Kidney glomerular epithelial cell (primary cell): ENCODE measurements at regions not wholly inside any gene's neighbourhood (a gene's known extent, or its start where the extent isn't known, plus 50 kb on each side); places are given as distances from the start of the nearest gene placed in this dataset.
A peak's percentile ranks its signal among the peaks of the same experiment; 100 is the strongest.

Source experiments
- DNase-seq: peaks from one replicate; lab custom pipeline; 2025; lab: John Stamatoyannopoulos, UW

DNA sequence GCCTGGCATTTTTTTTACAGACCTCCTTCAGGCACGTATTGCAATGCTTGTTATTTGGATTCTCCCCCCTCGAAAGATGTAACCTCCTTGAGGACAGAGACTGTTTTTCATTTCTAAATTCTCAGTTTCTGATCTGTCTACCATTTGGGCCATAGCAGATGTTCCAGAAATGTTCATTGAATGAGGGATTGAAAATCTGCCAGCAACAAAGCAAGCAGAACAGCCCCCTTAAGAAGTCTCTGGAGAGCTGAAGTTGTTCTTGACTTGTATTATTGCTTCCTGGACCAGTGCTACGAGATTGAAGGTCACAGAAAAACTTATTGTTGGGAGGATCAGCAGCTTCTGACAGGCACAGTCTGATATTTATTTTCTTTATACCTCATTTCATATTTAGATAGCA, 355.5 kb downstream of the EPHA4 start:
- no peak for DNase-seq

DNA sequence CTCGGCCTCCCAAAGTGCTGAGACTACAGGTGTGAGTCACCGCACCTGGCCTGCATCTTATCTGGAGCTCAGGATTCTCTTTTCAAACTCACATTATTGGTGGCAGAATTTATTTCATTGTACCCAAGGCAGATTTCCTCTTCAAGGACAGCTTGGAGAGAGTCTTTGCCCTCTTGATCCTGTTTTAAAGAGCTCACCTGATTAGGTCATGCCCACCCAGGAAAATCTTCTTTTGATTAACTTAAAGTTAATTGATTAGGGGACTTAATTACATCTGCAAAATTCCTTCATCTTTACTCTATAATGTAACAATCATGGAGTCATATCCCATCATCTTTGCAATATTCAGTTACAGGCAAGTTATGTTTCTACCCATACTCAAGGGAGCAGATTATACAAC, 346.4 kb downstream of the EPHA4 start:
- no peak for DNase-seq

GRCh38 chr2:221228214-221228769, 343.8 kb downstream of the EPHA4 start:
- no peak for DNase-seq

DNA sequence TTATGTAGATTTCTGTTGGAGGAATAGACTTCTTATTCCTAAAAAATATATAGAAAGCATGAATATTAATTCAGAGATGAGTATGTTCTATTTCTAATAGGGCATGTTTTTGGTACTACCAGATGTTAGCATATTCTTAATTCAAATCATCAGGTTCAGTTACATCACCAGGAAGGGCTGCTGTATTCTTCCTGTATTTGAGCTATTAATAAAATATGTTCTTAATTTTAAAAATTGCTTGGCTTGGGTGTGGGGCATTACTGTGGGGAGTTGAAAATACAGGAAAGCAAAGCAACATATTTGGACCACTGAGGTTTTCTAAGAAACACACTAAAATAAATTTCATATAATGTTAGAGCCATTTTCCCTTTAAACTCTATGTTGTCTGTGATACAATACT, 343.0 kb downstream of the EPHA4 start:
- no peak for DNase-seq

GRCh38 chr2:221231511-221231910, 340.6 kb downstream of the EPHA4 start:
- DNase-seq: no peak

DNA sequence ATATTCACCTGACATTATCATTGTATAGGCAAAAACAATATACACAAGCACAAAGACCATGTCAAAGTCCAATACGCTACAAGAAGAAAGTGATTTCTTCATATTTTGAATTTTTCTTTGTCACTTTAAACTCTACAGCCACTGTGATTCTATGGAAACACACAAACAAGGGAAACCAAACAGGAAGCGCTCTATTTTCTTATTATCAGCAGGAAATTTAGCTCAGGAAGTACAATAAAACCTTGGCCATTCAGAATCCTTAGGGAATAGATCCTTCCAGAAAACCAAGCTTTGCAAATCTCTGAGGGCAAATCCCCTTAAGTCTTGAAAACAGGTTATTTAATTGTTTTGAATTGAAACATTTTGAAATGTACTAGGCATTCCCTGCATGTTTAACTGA, 336.2 kb downstream of the EPHA4 start:
- no peak for DNase-seq

DNA sequence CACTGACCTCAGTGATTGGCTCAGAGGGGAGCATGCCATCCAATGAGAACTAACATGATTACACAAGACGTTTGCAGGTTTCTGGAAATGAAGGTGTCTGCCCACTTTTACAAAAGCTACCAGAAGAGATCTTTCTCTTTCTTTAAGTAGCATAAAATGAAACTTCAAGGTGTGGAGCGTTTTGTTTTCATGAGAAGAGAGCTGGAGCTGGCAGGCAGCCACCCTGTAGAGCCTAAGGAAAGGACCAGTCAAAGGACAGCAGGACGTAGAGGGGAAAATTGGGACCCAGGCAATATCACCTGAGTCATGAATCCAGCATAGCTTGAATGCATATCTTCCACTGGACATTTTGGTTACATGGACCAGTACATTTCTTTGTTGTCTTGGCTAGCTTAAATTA, 331.0 kb downstream of the EPHA4 start:
- no peak for DNase-seq

DNA sequence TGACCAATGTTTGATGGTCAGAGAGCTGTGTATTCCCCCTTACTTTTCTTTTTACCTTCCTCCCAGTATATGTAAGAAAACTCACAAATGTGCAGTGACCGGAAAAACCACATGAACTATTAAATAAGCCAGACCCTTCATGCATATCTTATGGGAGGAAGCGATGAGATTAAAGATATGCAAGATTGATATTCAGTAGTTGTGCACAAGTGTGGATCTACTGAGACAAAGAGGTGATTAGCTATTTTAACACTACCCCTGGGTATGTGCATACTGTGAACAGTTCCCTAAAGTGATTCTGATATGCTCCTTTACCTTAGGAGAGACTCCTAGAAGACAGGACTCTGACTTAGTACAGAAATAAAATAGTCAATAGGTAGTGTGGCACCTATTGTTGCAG, 328.3 kb downstream of the EPHA4 start:
- DNase-seq: no peak

GRCh38 chr2:221245045-221245444, 327.1 kb downstream of the EPHA4 start:
- DNase-seq: no peak

DNA sequence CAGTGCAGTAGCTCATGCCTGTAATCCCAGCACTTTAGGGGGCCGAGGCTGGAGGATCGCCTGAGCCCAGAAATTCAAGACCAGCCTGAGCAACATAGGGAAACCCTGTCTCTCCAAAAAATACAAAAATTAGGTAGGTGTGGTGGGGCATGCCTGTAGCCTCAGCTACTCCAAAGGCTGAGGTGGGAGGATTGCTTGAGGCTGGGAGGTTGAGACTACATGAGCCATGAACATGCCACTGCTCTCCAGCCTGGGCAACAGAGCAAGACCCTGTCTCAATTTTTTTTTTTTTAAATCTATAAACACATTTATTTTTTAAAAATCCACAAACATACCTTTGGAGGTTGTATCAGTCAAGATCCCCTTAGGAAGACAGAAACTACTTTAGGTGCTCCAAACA, 326.3 kb downstream of the EPHA4 start:
- DNase-seq: no peak

DNA sequence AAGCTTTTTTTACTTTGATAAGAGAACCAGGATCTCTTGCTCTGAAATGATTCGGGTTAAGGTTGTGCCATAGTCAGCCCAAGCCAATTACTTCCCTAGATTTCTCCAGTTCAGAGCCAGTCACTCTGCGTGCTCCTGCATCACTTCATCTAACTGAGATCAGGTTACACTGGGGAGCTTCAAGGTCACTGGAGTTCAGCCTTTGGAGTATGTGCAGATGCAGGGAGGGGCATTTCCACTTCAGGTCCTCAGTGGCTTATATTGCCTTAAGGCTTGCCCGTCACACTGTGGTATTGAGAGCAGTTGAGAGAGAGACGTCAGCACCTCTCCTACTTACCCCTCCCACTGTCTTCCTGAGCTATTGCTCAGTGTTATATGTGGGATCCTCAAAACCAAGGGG, 317.8 kb downstream of the EPHA4 start:
- no peak for DNase-seq

DNA sequence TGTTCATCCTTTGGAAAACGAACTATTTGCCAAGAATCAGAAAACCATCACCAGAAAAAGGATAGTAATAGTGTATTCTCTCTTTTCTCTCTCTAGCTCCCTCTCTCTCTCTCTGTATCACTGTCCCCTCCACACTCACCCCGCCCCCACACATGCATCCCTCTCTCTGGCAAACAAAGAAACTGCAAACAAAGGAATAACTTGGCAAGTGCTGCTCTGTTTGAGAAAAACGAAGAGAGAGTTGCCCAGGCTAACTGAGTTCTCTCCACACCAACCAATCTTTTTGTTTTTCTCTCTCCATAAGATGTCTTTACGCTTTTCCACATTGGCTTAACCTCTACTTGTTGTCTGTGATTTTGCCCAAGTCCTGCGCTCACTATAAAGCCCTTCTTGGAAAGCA, 316.2 kb downstream of the EPHA4 start:
- no peak for DNase-seq

DNA sequence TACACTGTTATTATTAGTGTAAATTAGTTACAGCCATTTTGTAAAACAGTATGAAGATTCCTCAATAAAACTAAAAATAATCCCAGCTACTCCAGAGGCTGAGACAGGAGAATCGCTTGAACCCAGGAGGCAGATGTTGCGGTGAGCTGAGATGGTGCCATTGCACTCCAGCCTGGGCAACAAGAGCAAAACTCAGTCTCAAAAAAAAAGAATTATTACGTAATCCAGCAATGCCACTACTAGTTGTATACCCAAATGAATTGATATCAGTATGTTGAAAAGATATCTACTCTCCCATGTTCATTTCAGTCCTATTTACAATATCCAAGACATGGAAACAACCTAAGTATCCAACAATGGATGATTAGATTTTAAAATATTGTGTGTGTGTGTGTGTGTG, 313.6 kb downstream of the EPHA4 start:
- DNase-seq: no peak

DNA sequence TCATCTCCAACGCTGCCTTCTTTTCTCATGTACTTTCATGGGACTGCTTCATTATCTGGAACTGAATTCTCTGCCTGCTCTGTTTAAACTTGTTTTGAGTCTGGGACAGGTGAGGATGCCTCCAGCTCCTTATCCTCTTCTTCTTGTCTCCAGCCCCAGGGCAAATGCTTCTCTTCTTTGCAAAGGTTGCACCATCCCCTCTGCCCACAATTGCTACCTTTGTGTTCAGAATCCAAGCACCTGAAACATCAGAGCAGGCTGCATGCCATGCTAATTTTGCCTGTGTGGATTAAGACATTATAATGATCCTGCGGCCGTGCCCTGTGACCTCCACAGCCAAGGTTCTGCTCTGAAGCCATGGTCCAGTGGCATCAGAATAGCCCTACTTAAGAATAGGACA, 309.5 kb downstream of the EPHA4 start:
- DNase-seq: no peak

DNA sequence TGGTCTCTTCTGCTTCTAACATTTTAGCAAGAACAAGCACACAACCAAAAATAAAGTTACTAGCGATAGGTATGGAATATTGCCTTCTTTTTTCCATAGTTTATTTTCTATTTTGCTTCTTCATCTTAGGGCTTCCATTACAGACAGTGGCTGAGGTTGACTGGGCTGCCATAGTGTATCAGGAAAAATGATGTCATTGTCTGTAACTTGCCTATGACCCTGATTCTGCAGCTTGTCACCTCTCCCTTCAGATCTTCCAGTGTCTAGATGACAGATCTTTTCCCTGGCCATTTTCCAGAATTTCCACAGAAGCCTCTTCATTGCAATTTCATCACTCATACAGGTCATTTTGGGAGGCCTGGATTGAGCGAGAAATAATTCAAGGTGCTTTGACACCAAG, 308.5 kb downstream of the EPHA4 start:
- DNase-seq: no peak

DNA sequence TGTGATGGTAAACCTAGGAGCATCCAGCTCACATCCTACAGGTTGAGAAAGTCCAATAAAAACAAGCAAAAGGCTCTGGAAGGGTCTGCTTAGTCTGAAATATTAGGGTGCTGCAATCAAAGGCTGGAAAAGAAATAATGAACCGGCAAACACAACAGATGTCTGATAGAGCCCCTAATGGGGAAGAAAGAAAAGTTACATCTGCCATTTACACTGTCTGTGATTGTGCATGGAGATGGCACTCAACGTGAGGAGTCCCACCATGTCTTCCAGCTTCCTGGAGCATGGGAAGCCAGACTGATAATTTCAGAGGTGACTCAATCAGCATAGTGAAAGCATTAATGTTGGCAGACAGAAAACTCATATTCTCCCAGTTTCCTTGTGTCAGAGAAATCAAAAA, 307.8 kb downstream of the EPHA4 start:
- no peak for DNase-seq

GRCh38 chr2:221267773-221268425, 304.2 kb downstream of the EPHA4 start:
- DNase-seq: no peak

DNA sequence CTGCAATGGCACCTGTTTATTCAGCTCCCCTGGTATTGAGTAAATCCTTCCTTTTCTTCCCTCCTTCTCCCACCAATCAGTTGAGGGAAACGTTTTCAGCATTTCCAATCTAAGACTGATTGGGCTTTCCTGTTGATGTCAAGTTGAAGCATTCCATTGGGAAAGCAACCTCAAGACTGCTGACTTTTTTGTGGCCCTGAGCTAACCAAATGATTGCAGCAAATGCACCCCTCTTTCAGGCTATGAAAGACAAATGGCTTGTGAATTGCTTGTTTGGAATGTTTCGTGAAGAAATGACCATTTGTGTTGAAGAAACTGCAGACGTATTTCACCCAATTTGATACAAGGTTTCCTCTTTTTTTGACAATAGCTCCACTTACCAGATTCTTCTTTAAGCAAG, 303.5 kb downstream of the EPHA4 start:
- no peak for DNase-seq

DNA sequence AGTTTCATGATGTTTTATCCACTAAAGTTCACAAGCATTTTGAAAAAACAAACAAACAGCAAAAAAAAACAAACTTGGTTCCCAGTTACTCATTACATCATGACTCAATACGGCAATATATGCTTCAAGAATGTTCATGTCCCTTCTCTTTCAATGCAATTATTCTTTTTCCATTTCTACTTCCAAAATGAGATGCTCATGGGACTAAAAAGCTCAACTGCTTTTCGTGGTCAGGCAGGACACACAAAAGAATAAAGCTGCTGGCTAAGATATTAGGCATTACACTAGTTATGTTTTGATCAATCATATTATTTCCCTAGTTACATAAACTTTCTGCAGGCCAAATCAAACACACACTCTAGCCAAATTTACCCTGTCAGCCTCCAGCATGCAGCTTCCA, 301.3 kb downstream of the EPHA4 start:
- no peak for DNase-seq

- DNase-seq: no peak
Observed at GRCh38 chr2:221272729-221273128, 299.4 kb downstream of the EPHA4 start.

DNA sequence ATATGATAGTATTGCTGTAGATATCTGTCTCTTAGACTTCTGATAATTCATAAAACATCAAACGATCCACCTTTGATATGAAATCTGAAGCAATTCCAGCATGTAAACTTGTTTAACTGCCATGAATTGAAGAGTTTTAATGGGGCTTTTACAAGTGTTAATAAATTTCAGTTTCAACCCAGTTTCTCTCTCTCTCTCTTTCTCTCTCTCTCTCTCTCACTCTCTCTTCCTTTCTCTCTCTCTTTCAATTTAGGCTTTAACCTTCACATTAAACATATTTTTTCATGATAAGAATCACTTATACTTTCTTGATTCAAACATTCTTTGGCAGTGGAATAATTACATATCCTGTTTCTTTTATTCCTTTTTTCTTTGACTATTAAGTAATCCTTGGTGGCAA, 296.1 kb downstream of the EPHA4 start:
- no peak for DNase-seq

DNA sequence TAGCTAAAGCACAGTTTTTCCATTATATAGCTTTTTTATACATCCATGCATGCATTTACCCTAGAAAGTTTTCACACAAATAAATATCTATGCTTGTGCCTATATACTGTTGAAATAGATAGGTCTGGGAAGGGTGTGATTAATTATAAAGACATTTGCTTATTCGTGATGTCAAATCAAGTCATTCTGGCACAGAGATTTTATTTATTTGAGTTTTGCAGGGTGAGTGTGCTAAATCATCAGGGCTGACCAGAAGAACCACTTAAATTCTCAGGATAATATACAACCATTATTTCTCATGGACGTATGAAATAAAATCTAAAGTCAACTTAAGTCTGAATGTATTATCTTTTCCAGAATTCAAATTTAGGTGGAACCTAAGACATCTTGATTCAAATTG, 295.5 kb downstream of the EPHA4 start:
- no peak for DNase-seq

GRCh38 chr2:221282386-221282785, 289.7 kb downstream of the EPHA4 start:
- DNase-seq: no peak

DNA sequence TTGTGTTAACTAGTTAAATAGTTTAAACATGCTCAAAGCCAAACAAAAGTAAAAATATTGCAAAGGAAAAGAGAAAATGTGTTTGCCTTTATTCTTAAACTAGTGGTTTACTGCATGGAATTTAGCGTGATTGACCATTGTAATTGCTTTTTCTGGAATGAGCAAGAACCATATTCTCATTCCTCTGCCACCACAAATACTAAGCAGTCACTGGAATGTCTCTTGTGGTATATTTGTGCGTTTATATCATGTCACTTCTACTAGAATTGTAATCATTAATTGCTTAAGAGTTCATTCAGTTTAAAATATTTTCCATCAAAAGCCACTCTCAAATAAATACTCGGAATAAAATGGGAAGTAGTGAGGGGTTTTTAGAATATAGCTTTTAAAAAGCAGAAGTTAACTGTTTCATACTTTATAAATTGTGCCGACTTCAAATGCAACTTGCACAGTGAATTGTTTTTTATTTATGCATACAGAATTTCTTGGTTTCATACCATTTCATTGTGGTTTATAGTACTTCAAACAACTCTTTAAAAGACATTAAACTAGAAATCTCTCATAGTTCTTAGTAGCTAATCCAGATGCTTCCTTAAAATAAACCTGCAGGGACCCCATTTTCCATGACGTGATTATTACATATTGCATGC, 288.1 kb downstream of the EPHA4 start:
- peak; percentile 27 for DNase-seq
